DMS 273 (cell line): ENCODE measurements at regions not wholly inside any gene's neighbourhood (a gene's known extent, or its start where the extent isn't known, plus 50 kb on each side); places are given as distances from the start of the nearest gene placed in this dataset.

ENCODE experiments used
- DNase-seq: peaks from one replicate; lab custom pipeline; 2025; ENCODE audit not compliant: unreplicated experiment; lab: John Stamatoyannopoulos, UW

DNA sequence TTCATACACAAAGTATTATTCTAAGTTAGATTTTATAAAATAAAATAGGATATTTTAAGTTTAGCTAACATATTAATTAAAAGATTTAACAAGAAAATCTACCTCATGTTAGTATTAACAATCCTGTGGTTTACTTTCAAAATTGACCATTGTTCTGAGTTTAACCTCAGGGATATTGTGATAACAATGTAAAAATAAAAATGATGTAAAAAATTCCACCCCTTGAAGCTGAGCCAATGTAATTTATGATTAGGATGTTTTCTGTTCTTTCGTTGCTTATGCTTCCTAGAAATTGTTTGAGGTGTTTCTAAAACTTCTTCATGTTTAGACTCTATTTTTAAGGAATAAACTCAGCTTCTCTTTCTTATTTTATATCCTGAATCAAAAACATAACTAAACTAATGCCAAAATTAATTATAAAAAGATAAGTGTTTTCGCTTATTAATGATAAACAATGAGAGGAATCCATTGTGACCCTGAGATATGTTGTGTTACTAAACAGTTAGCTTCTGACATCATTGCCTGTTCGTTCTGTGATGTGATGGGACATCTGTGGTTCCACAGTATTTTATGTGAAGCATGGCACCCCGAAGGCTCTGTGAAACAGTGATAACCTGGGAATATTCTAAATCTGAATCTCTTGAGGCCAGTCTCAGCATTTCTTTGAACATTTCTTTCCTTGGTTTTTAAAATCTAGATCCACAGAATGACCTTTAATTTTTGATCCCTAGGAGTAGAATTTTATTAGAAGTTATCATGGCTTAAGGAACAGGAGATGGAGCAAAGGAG lies 340.8 kb downstream of the ARL4A start:
- DNase-seq = no peak

DNA sequence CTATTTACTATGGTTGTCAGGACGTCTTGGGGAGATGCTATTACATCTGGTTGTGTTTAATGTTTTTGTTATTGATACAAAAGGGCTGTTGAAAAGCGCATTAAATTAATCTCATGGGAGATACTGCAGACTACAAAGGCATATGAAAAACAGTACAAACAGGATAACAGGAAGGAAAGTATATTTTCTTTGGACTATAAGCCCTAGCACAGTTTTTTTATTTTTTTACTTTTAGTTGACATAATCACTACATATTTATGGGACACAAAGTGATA lies 341.3 kb downstream of the ARL4A start:
- DNase-seq = no peak

DNA sequence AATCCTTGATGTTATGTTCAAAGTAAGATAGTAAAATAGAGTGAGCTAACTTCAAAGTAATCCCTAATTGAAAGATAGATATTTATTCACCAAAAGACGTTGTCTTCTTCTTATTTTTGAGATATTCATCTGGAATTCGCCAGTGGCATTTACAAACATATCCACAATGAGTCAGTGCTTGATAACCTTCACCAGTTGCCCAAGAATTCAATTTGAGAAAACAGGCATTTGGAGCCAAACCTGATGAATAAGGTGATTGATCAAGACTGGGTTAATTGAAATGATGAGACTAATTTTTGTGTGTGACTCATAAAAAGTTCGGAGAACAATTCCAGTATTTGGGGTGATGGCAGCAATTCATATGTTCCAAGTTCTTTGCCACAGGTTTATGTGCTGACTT lies 344.0 kb downstream of the ARL4A start:
- DNase-seq = no peak

DNA sequence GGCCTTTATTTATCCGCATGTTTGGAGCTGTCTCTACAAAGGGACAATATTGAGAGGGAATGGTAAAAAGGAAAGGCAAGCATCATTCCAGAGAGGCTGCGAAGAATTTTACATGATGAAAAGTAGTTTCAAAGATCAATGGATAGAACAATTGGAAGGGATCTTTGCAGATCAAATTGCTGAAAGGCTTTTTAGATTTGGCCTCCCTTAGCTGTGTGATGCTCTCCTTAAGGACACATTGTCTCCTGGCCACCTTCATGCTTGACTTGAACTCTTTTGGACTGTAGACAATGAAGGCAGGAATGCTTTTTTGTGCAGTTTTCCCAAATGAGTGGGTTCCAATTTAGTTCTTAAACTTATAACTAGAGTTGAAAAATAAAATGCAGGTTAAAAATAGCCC lies 344.7 kb downstream of the ARL4A start:
- DNase-seq = no peak

DNA sequence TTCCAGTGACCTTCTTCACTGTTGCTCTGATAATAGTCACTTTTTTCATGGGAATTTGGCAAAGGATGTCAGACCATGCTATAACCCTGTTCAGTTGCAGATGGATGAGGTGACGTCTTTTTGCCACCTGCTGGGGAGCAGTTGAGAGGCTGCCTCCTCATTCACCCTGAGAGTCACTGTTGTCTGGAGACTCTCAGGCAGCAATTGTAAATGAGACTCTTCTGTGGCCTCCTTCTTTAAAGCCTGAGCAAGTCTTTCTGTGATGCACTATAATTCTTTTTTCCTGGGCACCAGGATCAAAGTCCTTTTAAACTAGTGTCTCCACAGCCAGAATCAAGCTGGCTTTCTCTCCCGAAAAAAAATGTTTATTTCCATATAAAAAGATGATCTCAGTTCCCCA lies 345.1 kb downstream of the ARL4A start:
- peak; percentile 32 for DNase-seq

DNA sequence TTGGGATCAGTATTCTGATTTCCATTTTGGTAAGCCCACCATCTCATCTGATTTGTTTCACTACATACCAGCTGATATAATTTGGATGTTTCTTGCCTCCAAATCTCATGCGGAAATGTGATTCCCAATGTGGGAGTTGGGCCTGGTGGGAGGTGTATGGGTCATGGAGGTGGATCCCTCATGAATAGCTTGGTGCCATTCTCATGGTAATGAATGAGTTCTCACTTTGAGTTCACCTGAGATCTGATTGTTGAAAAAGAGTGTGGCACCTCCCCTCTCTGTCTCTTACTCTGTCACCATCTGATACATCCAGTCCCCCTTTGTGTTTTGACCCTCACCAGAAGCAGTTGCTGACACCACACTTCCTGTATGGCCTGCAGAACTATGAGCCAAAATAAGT lies 347.3 kb downstream of the ARL4A start:
- no peak for DNase-seq

DNA sequence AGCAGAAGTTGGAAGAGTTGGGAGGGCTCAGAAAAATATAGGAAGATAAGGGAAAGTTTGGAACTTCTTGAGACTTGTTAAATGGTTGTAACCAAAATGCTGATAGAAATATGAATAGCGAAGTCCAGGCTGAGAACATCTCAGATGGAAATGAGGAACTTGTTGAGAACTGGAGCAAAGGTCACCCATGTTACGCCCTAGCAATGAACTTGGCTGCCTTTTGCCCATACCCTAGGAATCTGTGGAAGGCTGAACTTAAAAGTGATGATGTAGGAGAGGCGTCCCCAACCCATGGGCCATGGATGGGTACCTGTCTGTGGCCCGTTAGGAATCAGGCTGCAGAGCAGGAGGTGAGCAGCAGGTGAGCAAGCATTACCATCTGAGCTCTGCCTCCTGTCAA lies 347.8 kb downstream of the ARL4A start:
- no peak for DNase-seq

DNA sequence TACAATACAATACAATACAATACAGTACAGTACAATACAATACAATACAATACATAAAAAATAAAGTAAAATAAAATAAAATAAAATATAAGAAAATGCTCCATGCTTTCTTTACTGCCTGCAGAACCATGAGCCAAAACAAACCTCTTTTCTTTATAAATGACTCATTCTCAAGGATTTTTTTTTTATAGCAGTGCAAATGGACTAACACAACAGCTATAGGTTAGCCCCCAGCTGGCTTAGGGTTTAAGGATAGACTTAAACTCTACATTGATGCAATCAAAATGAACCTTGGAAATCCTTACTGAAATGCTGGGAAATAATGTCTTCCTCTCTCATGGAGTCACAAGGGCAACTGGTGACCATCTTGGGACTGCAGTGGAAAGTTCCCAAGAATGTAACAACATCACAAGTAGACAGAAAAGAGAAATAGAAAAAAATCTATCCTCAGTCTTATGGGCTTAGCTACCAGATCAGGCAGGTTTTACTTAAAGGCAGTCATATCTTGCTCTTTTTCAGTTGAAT lies 348.9 kb downstream of the ARL4A start:
- DNase-seq = no peak

DNA sequence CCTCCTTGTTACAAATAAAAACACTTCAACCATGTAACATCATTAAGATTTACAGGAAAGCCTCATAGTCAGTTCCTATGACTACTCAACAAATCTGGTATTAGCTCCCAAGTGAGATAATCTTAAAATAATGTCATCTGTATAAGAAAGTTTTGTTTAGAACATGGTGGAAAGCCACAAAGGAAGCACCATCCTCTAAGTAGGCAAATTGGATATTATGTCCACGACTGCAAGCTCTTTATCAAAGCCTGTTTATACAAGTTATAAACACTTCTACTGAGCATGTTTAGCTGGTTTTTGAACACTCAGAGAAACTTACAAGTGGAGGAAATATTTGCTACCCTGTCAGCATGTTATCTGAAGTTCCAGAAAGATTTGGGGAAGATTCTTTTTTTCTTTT lies 349.8 kb downstream of the ARL4A start:
- DNase-seq = no peak

DNA sequence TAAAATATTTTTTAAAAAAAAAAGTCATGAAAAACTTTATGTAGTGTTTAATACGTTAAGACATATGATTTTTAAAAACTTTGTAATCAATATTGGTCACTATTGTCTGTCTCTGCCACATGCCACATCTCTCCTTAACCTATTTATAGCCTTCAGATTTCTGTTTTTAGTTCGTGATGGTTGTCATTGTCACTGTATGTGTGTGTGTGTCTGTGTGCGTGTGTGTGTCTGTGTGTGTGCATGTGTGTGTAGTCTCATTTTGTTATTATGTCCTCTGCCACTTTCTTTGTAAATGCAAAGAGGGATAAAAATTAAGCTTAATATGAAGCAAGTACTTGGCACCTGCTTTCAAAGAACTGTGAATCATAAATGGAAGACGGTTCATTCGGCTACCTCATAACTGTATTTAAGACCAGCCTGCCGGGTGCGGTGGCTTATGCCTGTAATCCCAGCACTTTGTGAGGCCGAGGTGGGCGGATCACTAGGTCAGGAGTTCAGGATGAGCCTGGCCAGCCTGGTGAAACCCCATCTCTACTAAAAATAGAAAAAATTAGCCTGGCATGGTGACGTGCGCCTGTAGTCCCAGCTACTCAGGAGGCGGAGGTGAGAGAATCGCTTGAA lies 354.0 kb downstream of the ARL4A start:
- no peak for DNase-seq

DNA sequence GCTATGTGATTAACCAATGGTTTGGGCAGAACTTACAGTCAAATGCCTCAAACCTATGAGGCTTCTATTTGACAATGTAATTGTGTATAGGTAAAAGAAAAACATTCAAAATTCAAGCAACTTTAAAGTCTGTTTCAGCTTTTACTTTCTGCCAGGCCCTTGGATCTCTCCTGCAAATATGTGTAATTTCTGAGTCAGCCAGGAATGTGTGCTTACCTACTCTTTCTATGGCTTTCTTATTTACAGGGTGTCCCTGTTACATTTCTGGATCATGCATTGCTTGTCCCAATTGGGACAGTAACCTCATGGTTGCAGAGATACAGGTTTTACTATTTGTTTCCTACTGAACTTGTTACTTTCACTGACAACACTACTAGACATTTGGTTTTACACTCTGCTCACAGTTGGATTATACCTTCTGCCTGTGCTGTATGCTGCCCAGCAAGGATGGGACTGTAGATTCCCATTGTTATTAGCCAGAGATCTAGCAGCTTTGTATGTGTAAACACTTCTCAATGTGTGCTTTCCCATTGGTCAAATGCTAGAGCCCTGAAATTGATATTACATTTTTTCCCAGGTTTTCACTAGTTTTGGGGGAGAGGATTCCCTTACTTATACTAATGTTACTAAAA lies 355.3 kb downstream of the ARL4A start:
- no peak for DNase-seq

DNA sequence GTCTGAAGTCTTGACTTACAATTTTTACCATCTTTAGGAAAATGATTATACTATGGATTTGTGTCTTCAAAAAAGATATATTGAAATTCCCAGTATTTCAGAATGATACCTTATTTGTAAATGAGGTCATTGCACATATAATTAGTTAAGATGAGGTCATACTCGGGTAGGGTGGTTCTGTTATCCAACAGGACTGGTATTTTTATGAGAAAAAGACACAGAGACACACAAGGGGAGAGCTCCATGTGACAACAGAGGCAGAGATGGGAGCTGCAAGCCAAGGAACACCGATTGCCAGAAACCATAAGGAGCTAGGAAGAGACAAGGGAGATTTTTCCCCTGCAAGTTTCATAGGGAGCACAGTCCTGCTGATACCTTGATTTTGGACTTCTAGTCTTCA lies 356.9 kb downstream of the ARL4A start:
- DNase-seq = no peak

DNA sequence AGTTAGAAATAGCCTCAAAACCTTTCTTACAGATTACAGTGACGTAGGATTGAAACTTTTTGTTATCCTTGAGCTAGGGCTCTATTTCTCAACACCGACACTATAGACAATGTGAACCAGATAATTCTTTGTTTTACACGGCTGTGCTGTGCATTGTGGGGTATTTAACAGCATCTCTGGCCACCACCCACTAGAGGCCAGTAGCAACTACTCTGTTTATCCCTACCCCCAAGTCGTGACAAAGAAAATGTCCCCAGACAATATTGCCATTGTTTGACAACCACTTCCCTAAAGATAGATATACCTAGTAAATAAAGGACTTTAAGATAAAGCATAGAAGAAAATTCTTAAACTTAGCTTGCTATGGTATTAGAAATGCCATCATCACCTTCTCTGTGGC lies 359.6 kb downstream of the ARL4A start:
- no peak for DNase-seq

DNA sequence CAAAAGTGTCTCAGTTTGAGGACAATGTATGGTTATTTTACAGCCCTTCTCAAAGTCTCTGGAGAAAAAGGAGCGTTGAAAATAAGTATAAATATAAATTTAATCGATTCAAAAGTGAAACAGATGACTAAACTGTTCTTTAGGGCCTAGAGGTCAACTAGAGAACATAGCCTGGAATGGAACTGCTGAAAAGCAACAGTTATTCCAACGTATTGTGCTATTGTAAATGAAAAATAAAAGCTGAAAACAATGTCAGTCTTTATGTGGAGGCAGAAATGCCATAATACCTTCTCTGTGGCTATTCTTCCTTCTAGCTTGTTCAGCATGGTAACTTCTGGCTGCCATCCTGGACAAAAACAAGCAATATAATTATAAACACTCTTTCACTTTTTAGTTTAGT lies 362.5 kb downstream of the ARL4A start:
- no peak for DNase-seq

DNA sequence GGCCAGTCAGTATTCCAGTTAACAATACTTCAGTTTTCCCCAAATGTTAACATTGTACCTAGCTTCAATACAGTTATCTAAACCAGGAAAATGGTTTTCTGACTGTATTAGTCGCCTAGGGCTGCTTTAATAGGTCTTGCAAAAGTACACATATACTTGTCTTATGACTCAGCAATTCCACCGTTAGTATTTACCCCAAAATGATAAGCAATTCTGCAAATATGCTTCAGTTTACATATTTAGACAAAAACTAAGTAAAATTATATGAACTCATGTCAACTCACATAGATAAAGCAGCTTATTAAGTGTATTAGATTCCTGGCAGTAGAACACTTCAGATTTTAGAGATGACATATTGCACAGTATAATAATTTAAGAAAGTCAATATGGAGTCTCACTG lies 363.3 kb downstream of the ARL4A start:
- DNase-seq = no peak

DNA sequence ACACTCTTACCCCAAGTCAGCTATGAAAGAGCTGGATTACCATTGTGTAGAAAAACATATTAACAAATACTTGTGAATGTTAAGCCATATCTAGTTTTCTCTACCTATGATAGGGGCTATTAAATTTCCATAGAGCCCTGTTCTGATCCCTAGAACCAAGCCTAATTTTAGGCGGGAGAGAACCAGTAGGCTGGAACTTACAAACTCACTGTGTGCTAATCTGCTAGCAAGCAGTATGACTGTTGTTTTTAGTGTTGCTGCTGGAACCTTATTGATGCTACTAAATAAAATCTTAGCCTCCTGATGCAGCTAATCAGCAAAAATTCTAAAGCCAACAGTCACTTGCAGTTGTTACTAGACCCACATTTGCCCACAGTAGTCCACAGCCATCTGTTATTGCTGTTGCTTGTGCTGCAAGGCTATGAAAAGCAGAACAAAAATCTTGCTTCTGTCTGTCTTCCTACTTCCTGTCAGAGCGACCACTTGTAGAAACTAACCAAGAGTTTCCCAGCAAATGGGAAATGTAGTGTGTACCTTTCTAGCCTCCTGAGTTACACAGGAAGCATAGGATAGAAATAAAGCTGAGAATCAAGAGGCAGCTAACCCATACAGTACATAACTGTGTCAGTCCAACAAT lies 368.4 kb downstream of the ARL4A start:
- DNase-seq = no peak

DNA sequence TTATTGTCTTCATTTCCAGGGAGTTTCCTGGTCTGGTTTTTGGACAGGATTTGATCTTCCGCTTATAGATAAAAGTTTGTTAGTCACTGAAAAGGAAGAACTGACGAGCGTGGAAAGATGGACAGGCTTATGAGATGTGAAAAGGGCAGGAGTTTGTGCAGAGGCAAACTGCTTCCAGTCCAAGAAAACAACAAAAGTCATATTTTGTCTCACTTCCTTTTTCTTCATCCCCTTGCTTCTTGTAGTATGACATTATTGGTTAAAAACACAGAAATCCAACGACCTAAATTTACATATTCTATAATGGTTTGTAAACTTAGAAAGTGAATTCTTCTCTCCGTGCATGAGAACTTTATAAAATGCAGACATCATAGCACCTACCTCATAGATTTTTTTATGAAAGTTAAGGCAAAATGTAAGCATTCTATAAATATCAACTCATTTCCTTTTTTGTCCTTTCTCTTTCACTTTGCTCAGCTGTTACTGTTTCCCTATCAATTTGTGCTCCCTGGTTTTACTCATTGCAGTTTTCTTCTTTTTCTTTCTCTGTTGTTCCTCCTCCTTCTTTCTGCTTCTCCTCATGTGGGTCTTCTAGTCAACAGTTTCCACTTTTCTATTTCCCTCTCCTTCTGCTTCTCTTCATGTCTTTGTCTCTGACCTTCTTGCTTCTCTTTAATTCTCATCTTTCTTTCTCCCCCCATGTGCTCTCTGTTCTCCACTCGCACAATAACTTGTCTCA lies 370.2 kb downstream of the ARL4A start:
- no peak for DNase-seq

DNA sequence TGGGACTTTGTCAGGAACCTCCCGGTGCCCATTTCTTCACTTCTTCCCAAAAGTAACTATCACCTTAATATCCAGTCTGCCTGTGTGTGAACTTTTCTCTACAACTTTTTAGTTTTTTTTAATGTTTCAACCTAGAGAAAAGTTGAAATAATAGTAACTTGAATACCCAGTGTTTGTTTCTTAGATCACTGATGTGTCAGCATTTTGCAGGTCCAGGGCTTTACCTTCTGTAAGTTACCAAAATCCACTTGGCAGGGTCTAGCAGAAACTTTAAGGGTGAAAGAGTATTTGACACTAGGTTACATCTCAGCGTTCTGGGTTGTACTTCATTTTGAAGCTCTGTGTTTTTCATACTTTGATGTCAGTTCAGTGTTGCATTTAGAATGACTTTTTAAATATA lies 372.7 kb downstream of the ARL4A start:
- DNase-seq = no peak

DNA sequence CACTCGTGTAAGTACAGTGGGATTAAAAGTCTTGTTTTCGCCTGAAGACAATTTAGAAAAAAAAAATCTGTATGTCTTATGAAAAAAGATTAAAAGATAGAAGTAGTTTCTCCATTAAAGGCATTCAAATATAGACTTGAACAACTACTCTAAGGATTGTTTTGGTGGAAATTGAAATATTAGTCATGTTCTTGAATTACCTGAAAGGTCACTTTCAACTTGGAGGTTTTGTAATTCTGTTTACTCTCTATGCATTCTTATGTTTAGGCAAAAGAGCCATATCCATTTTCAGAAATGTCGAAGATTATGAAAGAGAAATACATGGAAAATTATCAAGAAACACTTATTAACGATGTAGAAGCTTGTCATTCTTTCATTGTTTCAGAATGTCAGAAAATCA lies 373.7 kb downstream of the ARL4A start:
- DNase-seq = no peak

DNA sequence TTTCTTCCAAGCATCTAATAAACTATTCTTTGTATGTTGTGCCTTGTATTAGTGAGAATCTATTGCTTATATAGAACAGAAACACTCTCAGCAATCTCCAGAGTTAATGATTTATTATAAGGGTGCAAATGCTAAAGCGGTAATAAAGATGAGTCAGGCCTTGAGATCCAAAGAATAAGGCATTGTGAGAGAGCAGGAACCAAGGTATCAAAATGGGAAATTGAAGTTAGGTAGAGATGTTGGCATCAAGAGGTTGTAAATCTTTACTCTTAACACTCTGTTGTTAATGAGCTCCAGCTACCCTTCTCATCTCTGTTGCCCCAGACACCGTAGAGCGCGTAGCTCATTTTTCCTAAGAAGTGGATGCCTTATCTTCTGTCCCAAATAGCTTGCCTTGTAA lies 375.2 kb downstream of the ARL4A start:
- no peak for DNase-seq

DNA sequence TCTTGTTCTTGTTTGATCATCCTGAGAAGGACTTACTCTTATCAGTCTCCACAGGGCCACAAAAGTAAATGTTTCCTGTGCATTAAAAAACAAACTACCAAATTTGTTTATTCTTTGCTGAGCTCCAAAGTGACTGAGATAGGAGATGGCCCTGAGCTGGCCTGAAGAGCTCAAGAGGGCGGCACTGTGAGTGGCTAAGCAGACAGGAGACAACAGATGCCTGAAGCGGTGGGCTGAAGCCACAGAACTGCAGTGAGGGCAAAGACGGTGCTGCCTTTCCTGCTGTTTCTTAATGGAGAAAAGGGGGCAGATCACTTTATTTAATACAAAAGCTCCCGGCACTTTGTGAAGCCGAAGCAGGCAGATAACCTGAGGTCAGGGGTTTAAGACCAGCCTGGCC lies 379.6 kb downstream of the ARL4A start:
- DNase-seq = peak; percentile 32
